ENCODE measurements at regions not wholly inside any gene's neighbourhood (a gene's known extent, or its start where the extent isn't known, plus 50 kb on each side); places are given as distances from the start of the nearest gene placed in this dataset.

DNA sequence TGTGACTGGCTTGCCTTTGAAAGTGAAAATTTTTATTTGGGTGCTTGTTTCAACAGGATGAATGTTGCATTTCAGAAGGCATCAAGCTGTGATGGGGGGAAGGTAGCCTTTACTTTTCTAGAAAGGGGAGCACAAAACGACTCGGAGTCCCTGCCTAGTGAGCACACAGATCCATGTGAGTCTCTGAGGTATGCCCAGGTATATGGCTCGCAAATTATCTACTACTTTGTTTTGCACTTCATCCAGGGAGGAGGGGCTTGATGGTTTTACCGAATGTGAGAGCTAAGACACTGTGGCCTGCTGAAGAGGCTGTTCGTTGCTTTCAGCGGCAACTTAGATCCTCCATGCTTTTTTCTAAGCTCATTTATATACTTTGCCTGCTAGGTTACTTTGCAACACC lies 537.7 kb upstream of the PTBP2 start:
- TF ChIP-seq, protein P1, sequence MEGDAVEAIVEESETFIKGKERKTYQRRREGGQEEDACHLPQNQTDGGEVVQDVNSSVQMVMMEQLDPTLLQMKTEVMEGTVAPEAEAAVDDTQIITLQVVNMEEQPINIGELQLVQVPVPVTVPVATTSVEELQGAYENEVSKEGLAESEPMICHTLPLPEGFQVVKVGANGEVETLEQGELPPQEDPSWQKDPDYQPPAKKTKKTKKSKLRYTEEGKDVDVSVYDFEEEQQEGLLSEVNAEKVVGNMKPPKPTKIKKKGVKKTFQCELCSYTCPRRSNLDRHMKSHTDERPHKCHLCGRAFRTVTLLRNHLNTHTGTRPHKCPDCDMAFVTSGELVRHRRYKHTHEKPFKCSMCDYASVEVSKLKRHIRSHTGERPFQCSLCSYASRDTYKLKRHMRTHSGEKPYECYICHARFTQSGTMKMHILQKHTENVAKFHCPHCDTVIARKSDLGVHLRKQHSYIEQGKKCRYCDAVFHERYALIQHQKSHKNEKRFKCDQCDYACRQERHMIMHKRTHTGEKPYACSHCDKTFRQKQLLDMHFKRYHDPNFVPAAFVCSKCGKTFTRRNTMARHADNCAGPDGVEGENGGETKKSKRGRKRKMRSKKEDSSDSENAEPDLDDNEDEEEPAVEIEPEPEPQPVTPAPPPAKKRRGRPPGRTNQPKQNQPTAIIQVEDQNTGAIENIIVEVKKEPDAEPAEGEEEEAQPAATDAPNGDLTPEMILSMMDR (IDR thresholded peaks at IDR 0.05; ENCODE audit: low read depth, low read length) = no peak
- TF ChIP-seq EZH2phosphoT487 (IDR thresholded peaks at IDR 0.05; ENCODE audit: low read depth) = no peak
